ENCODE measurements at regions not wholly inside any gene's neighbourhood (a gene's known extent, or its start where the extent isn't known, plus 50 kb on each side); places are given as distances from the start of the nearest gene placed in this dataset.
"Not testable (repeated sequence)": the region's sequence is repeated elsewhere in the genome, so short reads cannot be mapped to it uniquely, and the experiment has no call there.

- DNase-seq: no peak
- Mint-ChIP-seq H3K9me3 (peaks cover 0 to 3% (median 0%) of the 10 kb centered on the region in 6 donors), H3K4me3 (no peak overlapping the region), H3K27me3 (ENCODE audit: low read depth in 3 of 3) (peaks cover 2 to 5% (median 4%) of the 10 kb centered on the region in 3 donors), H3K4me1 (peaks cover 62 to 83% of the 10 kb centered on the region in 2 donors), H3K27ac (peak overlapping the region in 2 of 6 donors; percentile 19 to 55), H3K36me3 (peaks cover 0 to 4% (median 0%) of the 10 kb centered on the region in 3 donors)
Observed at GRCh38 chr22:22730655-22731373, 86.4 kb downstream of the GGTLC2 start.

- peaks cover 0 to 5% (median 4%) of the 10 kb centered on the region in 3 donors for H3K27me3 Mint-ChIP-seq (ENCODE audit: low read depth in 3 of 3)
- peaks cover 0 to 3% (median 0%) of the 10 kb centered on the region in 6 donors for H3K9me3 Mint-ChIP-seq
- DNase-seq: no peak
- H3K36me3 Mint-ChIP-seq: peaks cover 0 to 4% (median 0%) of the 10 kb centered on the region in 3 donors
- no peak overlapping the region for H3K4me3 Mint-ChIP-seq
- peak overlapping the region in 1 of 6 donors; percentile 55 for H3K27ac Mint-ChIP-seq
- peaks cover 67 to 88% of the 10 kb centered on the region in 2 donors for H3K4me1 Mint-ChIP-seq
Observed at GRCh38 chr22:22731374-22731676, 86.9 kb downstream of the GGTLC2 start.

DNA sequence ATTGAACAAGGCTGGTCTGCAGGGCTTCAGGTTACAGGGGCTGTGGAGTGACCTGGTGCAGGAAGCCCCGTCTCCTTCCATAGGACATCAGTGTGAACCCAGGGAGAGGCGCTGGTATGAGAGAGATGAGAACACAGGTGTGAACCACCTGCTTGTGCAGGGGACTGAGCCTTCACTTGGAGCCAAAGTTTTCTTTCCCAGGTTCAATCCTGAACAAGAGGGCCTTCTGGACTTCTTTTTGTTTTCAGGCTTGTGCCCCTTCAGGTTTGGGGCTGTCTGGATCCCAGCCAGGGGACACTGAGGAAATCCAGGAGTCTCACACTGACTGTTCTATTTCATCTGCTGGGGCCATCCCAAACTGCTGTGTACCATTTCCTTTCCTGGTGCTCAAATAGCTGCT, 88.6 kb downstream of the GGTLC2 start:
- H3K27me3 Mint-ChIP-seq (ENCODE audit: low read depth in 3 of 3); H3K9me3 Mint-ChIP-seq; DNase-seq; H3K36me3 Mint-ChIP-seq: not testable (repeated sequence)
- Mint-ChIP-seq H3K27ac (peak overlapping the region in 5 of 6 donors; percentile 39 to 85 (median 77)), H3K4me3 (peak overlapping the region; percentile 46 to 78 (median 69)), H3K4me1 (peaks cover 76 to 92% of the 10 kb centered on the region in 2 donors)

- peaks cover 0 to 5% (median 1%) of the 10 kb centered on the region in 3 donors for H3K27me3 Mint-ChIP-seq (ENCODE audit: low read depth in 3 of 3)
- H3K4me1 Mint-ChIP-seq: peaks cover 80 to 94% of the 10 kb centered on the region in 2 donors
- no peaks in the 10 kb centered on the region for H3K9me3 Mint-ChIP-seq
- peak overlapping the region; percentile 18 to 78 (median 52) for H3K4me3 Mint-ChIP-seq
- peak overlapping the region in 4 of 6 donors; percentile 11 to 68 (median 48) for H3K27ac Mint-ChIP-seq
- H3K36me3 Mint-ChIP-seq: no peaks in the 10 kb centered on the region
- DNase-seq: no peak
Observed at GRCh38 chr22:22733881-22734373, 89.5 kb downstream of the GGTLC2 start.

DNA sequence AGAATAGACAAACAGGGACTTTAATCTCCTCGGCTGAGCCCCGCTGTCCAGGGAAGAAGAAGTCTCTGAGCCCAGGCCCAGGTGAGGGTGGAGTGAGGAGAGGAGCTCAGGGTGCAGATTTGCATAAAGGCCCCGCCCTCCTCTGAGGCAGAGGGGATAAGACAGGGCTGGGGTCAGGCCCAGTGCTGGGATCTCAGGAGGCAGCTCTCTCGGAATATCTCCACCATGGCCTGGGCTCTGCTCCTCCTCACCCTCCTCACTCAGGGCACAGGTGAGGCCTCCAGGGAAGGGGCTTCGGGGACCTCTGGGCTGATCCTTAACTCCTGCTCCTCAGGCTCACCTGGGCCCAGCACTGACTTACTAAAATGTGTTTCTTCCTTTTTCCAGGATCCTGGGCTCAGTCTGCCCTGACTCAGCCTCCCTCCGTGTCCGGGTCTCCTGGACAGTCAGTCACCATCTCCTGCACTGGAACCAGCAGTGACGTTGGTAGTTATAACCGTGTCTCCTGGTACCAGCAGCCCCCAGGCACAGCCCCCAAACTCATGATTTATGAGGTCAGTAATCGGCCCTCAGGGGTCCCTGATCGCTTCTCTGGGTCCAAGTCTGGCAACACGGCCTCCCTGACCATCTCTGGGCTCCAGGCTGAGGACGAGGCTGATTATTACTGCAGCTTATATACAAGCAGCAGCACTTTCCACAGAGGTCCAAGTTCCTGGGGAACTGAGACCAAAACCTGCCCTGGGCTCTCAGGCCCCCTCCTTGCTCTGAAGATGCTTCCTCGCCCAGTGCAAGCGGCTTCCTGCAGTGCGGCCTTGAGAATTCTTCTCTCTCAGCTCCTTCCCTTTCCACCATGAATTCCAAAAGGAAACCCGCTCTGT, 90.2 kb downstream of the GGTLC2 start:
- H3K4me3 Mint-ChIP-seq: peak overlapping the region; percentile 76 to 87 (median 80)
- not testable (repeated sequence) for H3K9me3 Mint-ChIP-seq

GRCh38 chr22:22735276-22735675, 90.9 kb downstream of the GGTLC2 start:
- H3K27me3 Mint-ChIP-seq (ENCODE audit: low read depth in 3 of 3); H3K36me3 Mint-ChIP-seq; H3K9me3 Mint-ChIP-seq: not testable (repeated sequence)
- DNase-seq: peak; percentile 55 to 70 (median 63)
- Mint-ChIP-seq H3K27ac (peak overlapping the region; percentile 67 to 96 (median 92)), H3K4me1 (peaks cover 75 to 91% of the 10 kb centered on the region in 2 donors), H3K4me3 (peak overlapping the region; percentile 76 to 87 (median 80))

More for the DNA sequence above, 90.2 kb downstream of the GGTLC2 start:
- peak overlapping the region; percentile 67 to 96 (median 92) for H3K27ac Mint-ChIP-seq
- peaks cover 77 to 92% of the 10 kb centered on the region in 2 donors for H3K4me1 Mint-ChIP-seq
- not testable (repeated sequence) for H3K27me3 Mint-ChIP-seq (ENCODE audit: low read depth in 3 of 3); DNase-seq; H3K36me3 Mint-ChIP-seq

DNA sequence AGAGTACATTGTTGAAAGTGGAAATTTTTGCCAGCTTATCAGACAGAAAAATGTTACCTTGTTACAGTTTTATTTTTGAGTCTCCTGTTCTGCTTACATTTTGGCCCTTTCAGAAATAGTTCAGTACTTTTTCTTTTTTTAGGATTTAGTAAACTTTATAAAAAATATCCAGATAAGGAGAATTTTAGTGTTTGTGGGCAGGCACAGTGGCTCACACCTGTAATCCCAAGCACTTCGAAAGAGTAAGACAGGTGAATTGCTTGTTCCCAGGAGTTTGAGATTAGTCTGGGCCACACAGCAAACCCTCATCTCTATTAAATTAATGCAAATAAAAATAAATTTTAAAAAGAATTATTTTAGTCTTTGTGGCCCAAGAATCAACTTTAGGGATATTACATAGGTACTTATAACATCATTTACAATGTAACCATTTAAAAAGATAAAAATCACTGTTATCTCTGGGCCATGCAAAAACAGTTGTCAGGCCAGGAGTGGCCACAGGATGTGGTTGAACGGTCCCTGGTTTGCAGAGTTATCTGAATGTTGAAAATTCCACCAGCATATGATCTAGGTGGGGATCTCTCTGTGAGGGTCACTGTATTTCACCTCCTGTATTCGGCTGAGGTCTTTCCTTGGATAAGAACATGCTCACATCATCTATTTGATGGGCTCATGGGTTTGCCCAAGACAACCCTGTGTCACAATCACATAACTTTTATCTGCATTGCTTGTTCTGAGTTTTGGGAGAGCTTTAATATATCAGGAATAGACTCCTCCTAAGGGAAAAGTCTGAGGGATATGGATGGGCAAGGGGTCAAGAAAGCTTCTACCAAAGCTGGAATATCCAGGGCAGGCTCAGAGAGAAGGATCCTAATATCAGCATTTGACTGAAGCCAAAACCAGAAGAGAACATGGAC, 91.5 kb downstream of the GGTLC2 start:
- peaks cover 0 to 8% (median 0%) of the 10 kb centered on the region in 3 donors for H3K36me3 Mint-ChIP-seq
- no peak for DNase-seq
- peaks cover 0 to 5% (median 4%) of the 10 kb centered on the region in 3 donors for H3K27me3 Mint-ChIP-seq (ENCODE audit: low read depth in 3 of 3)
- H3K9me3 Mint-ChIP-seq: no peaks in the 10 kb centered on the region
- H3K4me1 Mint-ChIP-seq: peaks cover 70 to 85% of the 10 kb centered on the region in 2 donors
- H3K27ac Mint-ChIP-seq: peak overlapping the region; percentile 67 to 96 (median 92)
- H3K4me3 Mint-ChIP-seq: peak overlapping the region; percentile 76 to 87 (median 80)

- H3K4me1 Mint-ChIP-seq: peaks cover 64 to 82% of the 10 kb centered on the region in 2 donors
- DNase-seq: peak; percentile 47 to 67 (median 57)
- peaks cover 0 to 10% (median 0%) of the 10 kb centered on the region in 3 donors for H3K36me3 Mint-ChIP-seq
- H3K4me3 Mint-ChIP-seq: peak overlapping the region; percentile 40 to 65 (median 50)
- no peaks in the 10 kb centered on the region for H3K9me3 Mint-ChIP-seq
- H3K27me3 Mint-ChIP-seq (ENCODE audit: low read depth in 3 of 3): peaks cover 0 to 5% (median 4%) of the 10 kb centered on the region in 3 donors
- peak overlapping the region; percentile 13 to 78 (median 64) for H3K27ac Mint-ChIP-seq
Observed at GRCh38 chr22:22737590-22737989, 93.2 kb downstream of the GGTLC2 start.

DNA sequence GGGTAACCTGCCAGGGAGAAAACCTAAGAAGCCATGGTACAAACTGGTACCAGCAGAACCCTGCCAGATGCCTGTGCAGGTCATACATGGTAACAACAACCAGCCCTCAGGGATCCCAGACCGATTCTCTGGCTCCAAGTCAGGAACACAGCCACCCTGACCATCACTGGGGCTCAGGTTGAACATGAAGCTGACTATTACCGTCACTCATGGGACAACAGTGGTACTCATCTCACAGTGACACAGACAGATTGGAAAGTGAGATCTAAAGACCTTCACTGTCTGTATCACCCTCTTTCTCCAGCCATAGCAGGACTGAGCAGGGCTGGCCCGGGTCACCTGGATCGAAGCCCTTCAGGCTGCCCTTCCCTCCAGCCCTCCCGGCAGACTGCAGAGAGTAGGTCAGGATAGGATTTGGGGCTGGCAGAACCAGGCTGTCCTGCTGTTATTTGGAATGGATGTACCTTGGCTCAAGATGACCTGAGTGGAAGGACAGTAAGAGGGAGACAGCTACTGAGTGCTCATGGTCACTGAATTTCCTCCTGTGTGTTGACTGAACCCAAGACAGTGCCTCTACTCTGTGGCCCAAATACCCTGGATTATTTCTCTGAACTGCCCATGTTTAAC, 94.7 kb downstream of the GGTLC2 start:
- H3K36me3 Mint-ChIP-seq: peaks cover 0 to 10% (median 0%) of the 10 kb centered on the region in 3 donors
- peaks cover 60 to 81% of the 10 kb centered on the region in 2 donors for H3K4me1 Mint-ChIP-seq
- H3K27ac Mint-ChIP-seq: peak overlapping the region in 1 of 6 donors; percentile 28
- peaks cover 0 to 6% (median 5%) of the 10 kb centered on the region in 3 donors for H3K27me3 Mint-ChIP-seq (ENCODE audit: low read depth in 3 of 3)
- DNase-seq: no peak
- no peaks in the 10 kb centered on the region for H3K9me3 Mint-ChIP-seq
- no peak overlapping the region for H3K4me3 Mint-ChIP-seq

- peaks cover 0 to 4% (median 2%) of the 10 kb centered on the region in 3 donors for H3K27me3 Mint-ChIP-seq (ENCODE audit: low read depth in 3 of 3)
- H3K4me3 Mint-ChIP-seq: no peak overlapping the region
- peaks cover 0 to 10% (median 0%) of the 10 kb centered on the region in 3 donors for H3K36me3 Mint-ChIP-seq
- peaks cover 51 to 72% of the 10 kb centered on the region in 2 donors for H3K4me1 Mint-ChIP-seq
- DNase-seq: no peak
- H3K27ac Mint-ChIP-seq: peak overlapping the region in 1 of 6 donors; percentile 31
- no peaks in the 10 kb centered on the region for H3K9me3 Mint-ChIP-seq
Observed at GRCh38 chr22:22740560-22741276, 96.3 kb downstream of the GGTLC2 start.

GRCh38 chr22:22741843-22742242, 97.4 kb downstream of the GGTLC2 start:
- no peak for DNase-seq
- Mint-ChIP-seq H3K4me1 (peaks cover 54 to 71% of the 10 kb centered on the region in 2 donors), H3K27me3 (ENCODE audit: low read depth in 3 of 3) (peaks cover 2 to 4% (median 3%) of the 10 kb centered on the region in 3 donors), H3K9me3 (no peaks in the 10 kb centered on the region), H3K4me3 (no peak overlapping the region), H3K36me3 (peaks cover 0 to 10% (median 0%) of the 10 kb centered on the region in 3 donors), H3K27ac (no peak overlapping the region)

DNA sequence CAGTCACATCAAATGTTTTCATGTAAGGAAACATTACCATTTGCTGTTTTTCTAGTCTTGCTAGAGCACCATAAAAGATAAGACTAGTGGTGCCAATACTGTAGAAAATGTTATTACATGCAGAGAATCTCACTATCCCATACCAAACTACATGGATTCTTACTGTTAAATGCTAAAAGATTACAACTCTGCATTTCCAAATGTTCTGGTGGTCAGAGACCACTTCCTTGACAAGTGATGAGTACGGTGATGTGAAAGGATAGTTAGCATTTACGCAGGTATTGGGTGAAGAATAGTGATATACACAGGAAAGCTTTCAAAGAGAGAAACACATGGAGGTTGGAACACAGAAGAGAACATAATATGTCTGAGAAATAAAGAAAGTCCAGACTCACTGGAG, 98.2 kb downstream of the GGTLC2 start:
- peaks cover 0 to 10% (median 0%) of the 10 kb centered on the region in 3 donors for H3K36me3 Mint-ChIP-seq
- peaks cover 2 to 4% (median 3%) of the 10 kb centered on the region in 3 donors for H3K27me3 Mint-ChIP-seq (ENCODE audit: low read depth in 3 of 3)
- H3K4me1 Mint-ChIP-seq: peaks cover 56 to 71% of the 10 kb centered on the region in 2 donors
- H3K27ac Mint-ChIP-seq: peak overlapping the region in 1 of 6 donors; percentile 50
- no peaks in the 10 kb centered on the region for H3K9me3 Mint-ChIP-seq
- DNase-seq: no peak
- no peak overlapping the region for H3K4me3 Mint-ChIP-seq

Measured in immature natural killer cell (primary cell).